HEK293T (cell line): ENCODE measurements at regions not wholly inside any gene's neighbourhood (a gene's known extent, or its start where the extent isn't known, plus 50 kb on each side); places are given as distances from the start of the nearest gene placed in this dataset.
"Not testable (repeated sequence)": the region's sequence is repeated elsewhere in the genome, so short reads cannot be mapped to it uniquely, and the experiment has no call there.

ENCODE experiments used
- CTCF ChIA-PET: fragments of 350-600 bp; formaldehyde crosslinking; extraction: SDS; loops from one replicate; lab custom pipeline; 2021; ENCODE audit warnings: antibody characterized with exemption, inconsistent platforms; lab: Yijun Ruan, JAX
- POLR2A ChIA-PET: fragments of 350-600 bp; formaldehyde crosslinking; extraction: SDS; loops from one replicate; lab custom pipeline; 2020; ENCODE audit warnings: antibody characterized with exemption, inconsistent platforms; lab: Yijun Ruan, JAX
- DNase-seq: peaks from one replicate; pipeline ENCODE4 v3.0.0; 2012; ENCODE audit warnings: mixed read lengths; ENCODE audit errors: extremely low spot score

GRCh38 chr2:87418823-87419822 lies 328.8 kb upstream of the PLGLB2 start:
- DNase-seq, POLR2A ChIA-PET, CTCF ChIA-PET: not testable (repeated sequence)

GRCh38 chr2:87419980-87420379 lies 327.9 kb upstream of the PLGLB2 start:
- CTCF ChIA-PET, POLR2A ChIA-PET, DNase-seq: not testable (repeated sequence)

GRCh38 chr2:87420954-87421353 lies 326.9 kb upstream of the PLGLB2 start:
- POLR2A ChIA-PET, CTCF ChIA-PET, DNase-seq: not testable (repeated sequence)

- CTCF ChIA-PET, DNase-seq, POLR2A ChIA-PET: not testable (repeated sequence)
Observed at GRCh38 chr2:87423796-87424762, 323.8 kb upstream of the PLGLB2 start.

- DNase-seq, CTCF ChIA-PET, POLR2A ChIA-PET: not testable (repeated sequence)
Observed at GRCh38 chr2:87424763-87425154, 323.1 kb upstream of the PLGLB2 start.

GRCh38 chr2:87425191-87425590 lies 322.7 kb upstream of the PLGLB2 start:
- POLR2A ChIA-PET, DNase-seq, CTCF ChIA-PET: not testable (repeated sequence)

- DNase-seq, CTCF ChIA-PET, POLR2A ChIA-PET: not testable (repeated sequence)
Observed at GRCh38 chr2:87425717-87426116, 322.2 kb upstream of the PLGLB2 start.

GRCh38 chr2:87428452-87429130 lies 319.3 kb upstream of the PLGLB2 start:
- POLR2A ChIA-PET, DNase-seq: not testable (repeated sequence)
- CTCF ChIA-PET, result interaction anchor here (0.7 kb wide), 1 partner anchor 1340 kb away, joined by 3 read pairs; no protein-coding TSS in a partner anchor

GRCh38 chr2:87429206-87429930 lies 318.5 kb upstream of the PLGLB2 start:
- POLR2A ChIA-PET, DNase-seq, CTCF ChIA-PET: not testable (repeated sequence)

- CTCF ChIA-PET, POLR2A ChIA-PET, DNase-seq: not testable (repeated sequence)
Observed at GRCh38 chr2:87429931-87430275, 318.0 kb upstream of the PLGLB2 start.

- POLR2A ChIA-PET, CTCF ChIA-PET: not testable (repeated sequence)
Observed at GRCh38 chr2:87431051-87431450, 316.8 kb upstream of the PLGLB2 start.

GRCh38 chr2:87432711-87433453 lies 315.0 kb upstream of the PLGLB2 start:
- POLR2A ChIA-PET, CTCF ChIA-PET, DNase-seq: not testable (repeated sequence)

More at GRCh38 chr2:87431051-87431450, 316.8 kb upstream of the PLGLB2 start:
- not testable (repeated sequence) for DNase-seq

- DNase-seq, POLR2A ChIA-PET, CTCF ChIA-PET: not testable (repeated sequence)
Observed at GRCh38 chr2:87436007-87436406, 311.9 kb upstream of the PLGLB2 start.

GRCh38 chr2:87437701-87438260 lies 310.1 kb upstream of the PLGLB2 start:
- DNase-seq, CTCF ChIA-PET, POLR2A ChIA-PET: not testable (repeated sequence)

GRCh38 chr2:87438780-87439454 lies 309.0 kb upstream of the PLGLB2 start:
- CTCF ChIA-PET, POLR2A ChIA-PET, DNase-seq: not testable (repeated sequence)
